ENCODE measurements at regions not wholly inside any gene's neighbourhood (a gene's known extent, or its start where the extent isn't known, plus 50 kb on each side); places are given as distances from the start of the nearest gene placed in this dataset.

DNA sequence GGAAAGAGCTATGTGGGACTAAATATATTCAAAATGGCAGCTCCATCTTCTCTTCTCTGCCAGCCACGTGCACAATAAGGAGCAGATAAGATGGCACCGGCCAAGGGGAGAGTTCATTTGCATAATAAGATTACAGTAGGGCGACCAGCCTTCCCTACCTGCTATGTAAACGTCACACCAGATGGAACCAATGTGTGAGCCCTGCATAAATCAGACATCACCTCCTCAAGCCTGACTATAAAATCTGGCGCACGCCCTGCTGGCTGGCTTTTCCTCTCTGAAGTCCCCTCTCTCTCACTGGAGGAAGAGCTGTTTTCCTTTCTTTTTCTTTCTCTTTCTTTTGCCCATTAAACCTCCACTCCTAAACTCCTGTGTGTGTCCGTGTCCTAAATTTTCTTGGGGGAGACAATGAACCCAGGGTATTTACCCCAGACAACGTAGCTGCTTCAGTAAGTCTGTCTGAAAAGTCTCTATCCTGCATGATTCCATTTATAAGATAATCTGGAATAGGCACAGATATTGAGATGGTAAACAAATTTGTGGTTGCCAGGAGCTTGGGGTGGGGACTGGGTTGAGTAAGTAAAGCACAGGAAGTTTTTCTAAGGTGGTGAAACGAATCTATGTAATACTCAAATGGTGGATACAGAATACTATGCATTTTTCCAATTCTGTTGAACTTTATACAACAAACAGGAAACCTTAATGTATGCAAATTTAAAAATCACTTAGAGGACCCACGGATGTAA lies 670.0 kb upstream of the KIRREL3 start:
- TF ChIP-seq POLR2A (IDR thresholded peaks at IDR 0.05; ENCODE audit: low read depth) (no peak), EP300 (IDR thresholded peaks at IDR 0.05) (no peak), POLR2AphosphoS5 (IDR thresholded peaks at IDR 0.05) (no peak)
- TF ChIP-seq, protein P1, sequence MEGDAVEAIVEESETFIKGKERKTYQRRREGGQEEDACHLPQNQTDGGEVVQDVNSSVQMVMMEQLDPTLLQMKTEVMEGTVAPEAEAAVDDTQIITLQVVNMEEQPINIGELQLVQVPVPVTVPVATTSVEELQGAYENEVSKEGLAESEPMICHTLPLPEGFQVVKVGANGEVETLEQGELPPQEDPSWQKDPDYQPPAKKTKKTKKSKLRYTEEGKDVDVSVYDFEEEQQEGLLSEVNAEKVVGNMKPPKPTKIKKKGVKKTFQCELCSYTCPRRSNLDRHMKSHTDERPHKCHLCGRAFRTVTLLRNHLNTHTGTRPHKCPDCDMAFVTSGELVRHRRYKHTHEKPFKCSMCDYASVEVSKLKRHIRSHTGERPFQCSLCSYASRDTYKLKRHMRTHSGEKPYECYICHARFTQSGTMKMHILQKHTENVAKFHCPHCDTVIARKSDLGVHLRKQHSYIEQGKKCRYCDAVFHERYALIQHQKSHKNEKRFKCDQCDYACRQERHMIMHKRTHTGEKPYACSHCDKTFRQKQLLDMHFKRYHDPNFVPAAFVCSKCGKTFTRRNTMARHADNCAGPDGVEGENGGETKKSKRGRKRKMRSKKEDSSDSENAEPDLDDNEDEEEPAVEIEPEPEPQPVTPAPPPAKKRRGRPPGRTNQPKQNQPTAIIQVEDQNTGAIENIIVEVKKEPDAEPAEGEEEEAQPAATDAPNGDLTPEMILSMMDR (IDR thresholded peaks at IDR 0.05), result no peak
- Histone ChIP-seq H3K36me3 (no peaks in the 10 kb centered on the region), H3K9me3 (no peaks in the 10 kb centered on the region), H3K4me3 (no peak overlapping the region), H3K4me1 (peaks cover 0 to 3% (median under 1%) of the 10 kb centered on the region in 4 donors), H3K27ac (replicated peaks in 1 of 4) (no peak overlapping the region), H3K27me3 (no peaks in the 10 kb centered on the region)
- no peak for DNase-seq (ENCODE audit: extremely low spot score)
- intact Hi-C loops (cut with DNase I), result no loop called here
- 65% methylated on average over 10 of the region's 10 CpGs for WGBS

DNA sequence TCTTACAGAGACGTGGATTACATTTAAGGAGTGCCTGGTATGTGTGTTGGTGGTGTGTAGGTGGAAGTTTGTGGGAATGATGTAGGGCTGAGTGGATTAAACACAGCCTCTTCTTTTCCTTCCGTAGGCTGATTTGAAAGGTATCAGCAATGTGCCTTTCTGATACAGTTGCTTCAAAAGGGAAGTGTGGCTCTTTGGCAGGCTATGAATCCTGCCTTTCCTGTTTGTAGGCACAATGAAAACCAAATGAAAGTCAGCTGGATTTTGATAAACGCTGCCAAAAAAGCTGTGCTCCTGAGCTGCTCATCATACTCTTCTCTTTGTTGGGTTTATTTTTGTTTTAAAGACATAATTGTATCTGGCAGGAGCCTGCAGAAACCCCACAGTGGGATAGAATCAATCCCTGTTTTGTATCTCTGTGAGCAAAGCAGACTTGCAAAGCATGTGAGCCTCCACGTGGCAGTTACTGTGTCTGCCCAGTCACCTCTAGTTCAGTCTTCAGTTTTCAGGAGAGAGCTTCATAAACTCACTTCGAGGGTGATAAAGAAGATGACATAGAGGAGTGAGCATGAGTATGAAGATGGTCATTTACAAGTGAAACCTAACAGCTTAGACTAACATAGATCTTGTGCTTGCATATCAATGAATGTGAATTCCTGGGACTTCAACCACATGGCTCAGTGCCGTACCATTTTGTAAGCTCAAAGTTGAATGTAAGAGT lies 655.7 kb upstream of the KIRREL3 start:
- Histone ChIP-seq H3K4me3 (no peak overlapping the region), H3K9me3 (peaks cover 0 to 6% (median 0%) of the 10 kb centered on the region in 4 donors), H3K36me3 (no peaks in the 10 kb centered on the region), H3K4me1 (no peaks in the 10 kb centered on the region), H3K27me3 (no peaks in the 10 kb centered on the region), H3K27ac (replicated peaks in 1 of 4) (no peak overlapping the region)
- TF ChIP-seq EP300 (IDR thresholded peaks at IDR 0.05) (no peak), POLR2A (IDR thresholded peaks at IDR 0.05; ENCODE audit: low read depth) (no peak), POLR2AphosphoS5 (IDR thresholded peaks at IDR 0.05) (no peak)
- TF ChIP-seq, protein P1 (IDR thresholded peaks at IDR 0.05), result no peak
- intact Hi-C loops (cut with DNase I), result no loop called here
- WGBS, result 32% methylated on average over 6 of the region's 6 CpGs
- DNase-seq (ENCODE audit: extremely low spot score), result no peak

DNA sequence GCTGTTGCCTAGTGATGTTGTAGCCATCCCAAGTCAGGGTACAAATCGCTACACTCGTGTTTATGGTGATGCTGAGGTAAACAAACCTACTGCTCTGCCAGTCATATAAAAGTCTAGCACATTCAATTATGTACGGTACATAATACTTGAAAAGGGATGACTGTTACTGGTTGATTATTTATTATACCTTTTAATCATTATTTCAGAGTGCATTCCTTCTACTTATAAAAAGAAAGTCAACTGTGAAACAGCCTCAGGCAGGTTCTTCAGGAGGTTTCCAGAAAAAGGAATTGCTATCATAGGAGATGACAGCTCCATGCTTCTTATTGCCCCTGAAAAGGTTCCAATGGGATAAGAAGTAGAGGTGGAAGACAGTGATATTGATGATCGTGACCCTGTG lies 652.5 kb upstream of the KIRREL3 start:
- TF ChIP-seq EP300 (IDR thresholded peaks at IDR 0.05) (no peak), POLR2AphosphoS5 (IDR thresholded peaks at IDR 0.05) (no peak), POLR2A (IDR thresholded peaks at IDR 0.05; ENCODE audit: low read depth) (no peak)
- TF ChIP-seq, protein P1 (IDR thresholded peaks at IDR 0.05), result no peak
- Histone ChIP-seq H3K9me3 (peaks cover 0 to 6% (median 0%) of the 10 kb centered on the region in 4 donors), H3K27ac (replicated peaks in 1 of 4) (no peak overlapping the region), H3K4me3 (no peak overlapping the region), H3K4me1 (no peaks in the 10 kb centered on the region), H3K27me3 (no peaks in the 10 kb centered on the region), H3K36me3 (no peaks in the 10 kb centered on the region)
- DNase-seq (ENCODE audit: extremely low spot score), result no peak
- WGBS, result 90% methylated on average over 4 of the region's 4 CpGs
- intact Hi-C loops (cut with DNase I), result no loop called here

DNA sequence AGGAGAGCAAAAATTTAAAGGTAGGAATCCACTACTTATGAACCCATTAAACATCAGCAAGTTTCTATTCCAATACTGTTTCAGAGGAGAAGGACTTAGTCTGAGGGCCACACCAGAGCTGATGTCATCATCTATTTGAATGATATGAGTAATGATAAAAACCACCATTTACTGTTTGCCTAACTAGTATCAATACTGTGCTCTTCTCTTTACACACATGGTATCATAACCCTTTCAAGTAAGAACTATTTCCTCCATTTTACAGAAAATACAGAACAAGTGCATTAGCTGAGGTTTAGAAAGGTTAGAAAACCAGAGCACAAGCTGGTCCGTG lies 651.3 kb upstream of the KIRREL3 start:
- Histone ChIP-seq H3K36me3 (no peaks in the 10 kb centered on the region), H3K4me1 (no peaks in the 10 kb centered on the region), H3K27me3 (no peaks in the 10 kb centered on the region), H3K27ac (replicated peaks in 1 of 4) (no peak overlapping the region), H3K4me3 (no peak overlapping the region), H3K9me3 (no peaks in the 10 kb centered on the region)
- TF ChIP-seq EP300 (IDR thresholded peaks at IDR 0.05), result no peak
- no peak for TF ChIP-seq POLR2AphosphoS5 (IDR thresholded peaks at IDR 0.05)
- TF ChIP-seq, protein P1 (IDR thresholded peaks at IDR 0.05), result no peak
- no peak for TF ChIP-seq POLR2A (IDR thresholded peaks at IDR 0.05; ENCODE audit: low read depth)
- 73% methylated on average over 1 of the region's 1 CpG for WGBS
- intact Hi-C loops (cut with DNase I), result no loop called here
- DNase-seq (ENCODE audit: extremely low spot score), result no peak
